GM18870 (cell line): ENCODE measurements at regions not wholly inside any gene's neighbourhood (a gene's known extent, or its start where the extent isn't known, plus 50 kb on each side); places are given as distances from the start of the nearest gene placed in this dataset.
A peak's percentile ranks its signal among the peaks of the same experiment; 100 is the strongest.

Experiments used
- ATAC-seq: cut with Tn5 transposase; IDR thresholded peaks from one replicate; pipeline ENCODE4 v1.9.1; 2021; ENCODE audit warnings: moderate library complexity; ENCODE audit not compliant: unreplicated experiment

DNA sequence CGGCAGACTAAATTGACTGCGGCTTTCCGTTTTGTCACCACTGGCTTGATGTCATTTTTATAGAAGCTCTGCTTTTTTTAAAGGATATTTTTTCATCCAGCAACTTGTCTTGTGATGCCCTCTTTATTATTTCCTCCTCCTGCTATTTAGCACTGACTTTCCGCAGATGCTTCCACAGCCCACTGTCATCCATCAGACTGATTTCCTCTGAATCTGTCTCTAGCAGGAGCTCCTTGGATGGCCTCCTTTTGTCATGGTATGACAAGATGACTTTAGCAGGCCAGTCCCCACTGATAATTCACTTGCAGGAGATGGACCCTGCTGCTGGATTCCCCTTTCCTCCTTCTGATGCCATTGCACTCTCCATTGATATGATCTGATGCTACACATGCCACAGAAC, 454.6 kb downstream of the TSN start:
- ATAC-seq: no peak

- peak; percentile 73 for ATAC-seq
Observed at GRCh38 chr2:122210898-122211856, 455.7 kb downstream of the TSN start.

DNA sequence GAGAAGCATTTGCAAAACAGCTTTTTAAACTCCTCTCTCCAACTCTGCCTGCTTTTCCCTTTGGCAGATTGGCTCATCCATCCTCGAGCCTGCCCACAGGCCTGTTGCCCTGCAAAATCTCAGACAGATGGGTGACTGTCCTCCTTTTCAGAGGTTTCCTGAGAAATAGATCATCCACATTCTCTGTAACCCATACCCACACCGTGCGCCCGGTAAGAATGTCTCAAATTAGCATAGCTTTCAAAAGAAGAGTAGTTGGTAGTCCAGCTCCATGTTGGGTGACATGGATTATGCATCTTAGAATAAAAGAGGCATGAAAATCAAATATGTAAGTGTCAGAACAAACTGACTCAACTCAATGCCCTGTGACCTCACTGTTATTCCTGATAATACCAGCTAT, 457.9 kb downstream of the TSN start:
- no peak for ATAC-seq

- no peak for ATAC-seq
Observed at GRCh38 chr2:122216071-122216470, 460.6 kb downstream of the TSN start.

GRCh38 chr2:122216901-122217300, 461.4 kb downstream of the TSN start:
- no peak for ATAC-seq

GRCh38 chr2:122218596-122218995, 463.1 kb downstream of the TSN start:
- ATAC-seq: no peak

DNA sequence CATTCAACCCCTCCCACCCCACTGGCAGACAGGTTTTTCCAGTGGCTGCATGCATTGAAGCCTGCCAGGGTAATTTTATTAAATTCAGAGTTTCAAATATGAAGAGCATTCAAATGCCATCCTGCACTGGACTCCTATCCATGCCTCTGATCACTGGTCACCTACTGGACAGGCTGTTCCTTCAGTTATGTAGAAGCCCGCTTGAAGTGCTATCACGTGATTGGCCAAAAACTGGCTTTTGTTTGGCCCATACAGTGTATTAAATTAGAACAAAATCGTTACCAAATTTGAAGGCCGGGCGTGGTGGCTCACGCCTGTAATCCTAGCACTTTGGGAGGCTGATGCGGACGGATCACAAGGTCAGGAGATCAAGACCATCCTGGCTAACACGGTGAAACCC, 464.1 kb downstream of the TSN start:
- no peak for ATAC-seq

- ATAC-seq: no peak
Observed at GRCh38 chr2:122221665-122222064, 466.2 kb downstream of the TSN start.

- no peak for ATAC-seq
Observed at GRCh38 chr2:122231296-122231695, 475.8 kb downstream of the TSN start.

- ATAC-seq: no peak
Observed at GRCh38 chr2:122233372-122233771, 477.9 kb downstream of the TSN start.

DNA sequence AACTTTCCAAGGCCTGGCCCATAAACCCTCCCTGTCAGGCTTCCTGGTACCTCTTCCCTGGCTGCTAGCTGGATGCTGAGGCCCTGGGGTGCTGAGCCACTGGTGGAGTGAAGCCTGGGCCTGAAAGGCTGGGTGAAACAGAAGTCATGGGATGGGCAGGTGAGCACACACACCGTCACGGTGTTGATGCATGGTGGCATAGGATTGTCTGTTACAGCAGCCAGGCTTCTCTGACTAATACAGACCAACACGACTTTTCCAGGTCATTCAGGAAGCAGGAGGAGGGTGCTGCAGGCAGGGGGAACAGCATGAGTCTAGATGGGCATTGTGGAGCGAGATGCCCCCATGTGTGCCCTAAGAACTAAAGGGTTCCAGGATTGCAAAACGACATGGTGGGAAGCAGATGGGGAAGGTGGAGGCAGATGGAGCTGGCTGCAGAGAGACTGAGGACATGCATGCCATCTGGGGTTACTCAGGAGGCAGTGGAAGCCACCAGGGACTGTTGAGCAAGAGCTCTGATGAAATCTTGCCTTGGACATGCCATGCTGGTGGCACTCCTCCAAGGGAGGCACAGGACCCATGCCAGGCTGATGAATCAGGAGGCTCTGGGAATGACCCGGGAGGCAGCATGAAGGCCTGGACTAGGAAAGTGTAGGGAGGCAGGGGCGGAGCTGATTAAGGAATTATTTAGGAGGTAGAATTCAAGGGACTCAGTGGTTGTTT, 480.9 kb downstream of the TSN start:
- ATAC-seq: no peak

- ATAC-seq: no peak
Observed at GRCh38 chr2:122236925-122237324, 481.5 kb downstream of the TSN start.

DNA sequence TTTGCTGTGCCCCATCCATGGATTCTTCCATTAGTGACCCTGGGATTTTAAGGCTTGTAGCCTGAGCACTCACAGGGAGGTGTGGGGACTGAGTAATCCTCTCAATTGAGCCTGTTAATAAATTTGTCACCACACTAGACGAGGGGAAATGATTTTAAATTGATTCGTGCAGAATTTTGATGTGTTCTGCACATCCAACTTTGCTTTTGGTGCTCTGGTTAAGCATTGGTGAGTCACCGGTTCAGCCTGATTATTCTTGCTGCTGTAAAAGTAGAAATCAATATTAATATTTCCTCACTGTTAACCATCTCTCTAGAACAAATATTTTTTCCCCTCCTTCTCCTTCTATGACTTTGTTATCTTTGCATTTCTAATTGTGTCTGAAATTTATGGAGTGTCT, 482.0 kb downstream of the TSN start:
- ATAC-seq: no peak

GRCh38 chr2:122238006-122238559, 482.6 kb downstream of the TSN start:
- no peak for ATAC-seq

DNA sequence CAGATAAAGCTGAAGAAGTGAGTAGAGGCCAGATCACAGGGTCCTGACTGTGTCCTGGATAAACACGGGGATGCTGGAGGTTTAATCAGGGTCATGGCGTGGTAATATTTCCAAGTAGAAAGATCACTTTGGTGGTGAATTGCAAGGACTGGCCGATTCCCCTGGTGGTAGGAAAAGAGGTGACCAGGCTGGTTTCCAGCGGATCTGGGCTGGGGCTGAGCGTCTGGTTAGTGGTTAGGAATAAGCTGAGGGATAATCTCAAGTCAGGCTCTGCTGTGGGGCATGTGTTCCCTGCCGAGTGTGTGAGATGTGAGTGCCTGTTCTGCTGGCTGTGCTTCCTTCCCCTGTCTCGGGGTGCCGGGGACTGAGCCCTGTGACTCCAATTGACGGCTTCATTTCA, 484.0 kb downstream of the TSN start:
- ATAC-seq: no peak

- no peak for ATAC-seq
Observed at GRCh38 chr2:122244598-122245229, 489.3 kb downstream of the TSN start.

DNA sequence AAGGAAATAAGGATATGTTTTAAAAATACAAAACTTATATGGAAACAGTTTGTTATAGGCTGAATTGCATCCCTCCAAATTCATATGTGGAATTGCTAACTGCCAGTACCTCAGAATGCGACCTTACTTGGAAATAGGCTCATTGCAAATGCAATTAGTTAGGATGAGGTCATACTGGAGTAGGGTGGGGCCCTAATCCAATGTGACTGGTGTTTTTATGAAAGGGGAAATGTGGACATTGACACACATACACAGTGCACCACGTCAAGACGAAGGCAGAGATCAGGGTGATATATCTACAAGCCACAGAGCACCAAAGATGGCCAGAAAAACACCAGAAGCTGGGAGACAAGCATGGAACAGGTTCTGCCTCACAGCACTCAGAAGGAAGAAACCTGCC, 494.2 kb downstream of the TSN start:
- ATAC-seq: no peak

GRCh38 chr2:122251158-122251557, 495.7 kb downstream of the TSN start:
- no peak for ATAC-seq

- no peak for ATAC-seq
Observed at GRCh38 chr2:122251566-122251965, 496.1 kb downstream of the TSN start.

GRCh38 chr2:122255924-122256323, 500.5 kb downstream of the TSN start:
- no peak for ATAC-seq

DNA sequence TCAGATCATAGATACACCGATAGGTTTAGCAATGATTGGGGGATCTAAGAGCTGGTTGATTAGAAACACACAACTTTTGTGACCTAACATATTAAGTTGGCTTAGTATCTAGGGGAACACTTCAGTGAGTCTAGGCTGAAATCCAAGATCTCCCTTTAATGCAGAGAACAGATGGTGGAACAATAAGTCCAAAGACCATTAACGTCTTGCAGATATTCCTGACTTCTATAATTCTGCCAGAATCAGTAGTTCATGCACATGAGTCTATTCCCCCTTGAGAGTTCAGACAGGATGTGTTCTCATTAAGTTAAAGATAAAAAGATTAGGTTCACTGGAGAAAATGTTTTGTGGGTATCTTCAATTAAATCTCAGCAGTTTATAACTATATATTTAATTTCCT, 506.5 kb downstream of the TSN start:
- no peak for ATAC-seq
